Activated CD4-positive, alpha-beta T cell treated with anti-CD3 and anti-CD28 coated beads for 24 hours (primary cell): ENCODE measurements at regions not wholly inside any gene's neighbourhood (a gene's known extent, or its start where the extent isn't known, plus 50 kb on each side); places are given as distances from the start of the nearest gene placed in this dataset.
"Not testable (repeated sequence)": the region's sequence is repeated elsewhere in the genome, so short reads cannot be mapped to it uniquely, and the experiment has no call there.

ENCODE experiments used
- DNase-seq, 2 donors: peaks; one replicate each; pipeline ENCODE4 v3.0.0-alpha.2; 2020; ENCODE audit warnings: low read depth in 2 of 2

GRCh38 chr7:153939654-153940053, 112.5 kb upstream of the DPP6 start:
- no peak for DNase-seq

GRCh38 chr7:153941061-153941460, 111.1 kb upstream of the DPP6 start:
- no peak for DNase-seq

DNA sequence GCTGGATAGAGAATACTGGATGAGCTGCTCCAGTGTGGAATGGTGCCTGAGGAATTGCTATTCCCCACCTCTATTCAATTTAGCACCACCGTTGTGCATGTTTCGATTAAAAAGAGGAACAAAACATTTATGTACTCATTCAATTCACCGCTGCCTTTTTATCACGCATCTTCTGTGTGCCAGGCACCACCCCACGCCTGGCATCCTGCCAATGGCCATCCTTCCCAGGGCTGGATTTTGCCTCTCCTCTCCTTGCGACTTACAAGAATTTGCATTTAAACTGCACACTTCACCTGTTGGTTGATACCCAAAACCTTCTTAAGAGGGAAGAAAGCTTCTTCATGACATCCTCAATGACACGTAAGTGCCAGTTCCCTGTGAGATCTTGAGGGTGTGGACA, 110.2 kb upstream of the DPP6 start:
- DNase-seq: no peak

- DNase-seq: no peak
These were observed 108.7 kb upstream of the DPP6 start for GRCh38 chr7:153943457-153943856.

DNA sequence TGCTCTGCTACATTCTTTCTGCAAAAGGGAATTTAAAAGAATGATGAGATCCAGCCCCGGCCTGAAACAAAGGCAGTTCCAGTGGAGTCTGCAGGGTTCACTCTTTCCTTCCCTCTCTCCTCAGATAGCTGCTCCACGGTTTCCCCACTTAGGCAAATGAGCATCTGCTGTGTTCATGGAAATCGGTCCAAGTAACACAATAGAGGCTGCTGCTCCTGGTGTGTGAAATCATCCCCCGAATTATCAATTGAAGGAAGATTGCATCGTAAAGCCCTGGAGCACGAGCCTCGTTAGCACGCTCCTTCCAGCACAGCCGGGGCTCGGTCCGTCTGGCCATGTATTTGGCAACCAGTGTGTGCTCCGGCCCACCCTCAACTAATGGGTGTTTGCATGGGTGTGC, 108.3 kb upstream of the DPP6 start:
- DNase-seq: no peak

GRCh38 chr7:153948060-153948459, 104.1 kb upstream of the DPP6 start:
- no peak for DNase-seq

- no peak for DNase-seq
These were observed 100.9 kb upstream of the DPP6 start for GRCh38 chr7:153951316-153951715.

DNA sequence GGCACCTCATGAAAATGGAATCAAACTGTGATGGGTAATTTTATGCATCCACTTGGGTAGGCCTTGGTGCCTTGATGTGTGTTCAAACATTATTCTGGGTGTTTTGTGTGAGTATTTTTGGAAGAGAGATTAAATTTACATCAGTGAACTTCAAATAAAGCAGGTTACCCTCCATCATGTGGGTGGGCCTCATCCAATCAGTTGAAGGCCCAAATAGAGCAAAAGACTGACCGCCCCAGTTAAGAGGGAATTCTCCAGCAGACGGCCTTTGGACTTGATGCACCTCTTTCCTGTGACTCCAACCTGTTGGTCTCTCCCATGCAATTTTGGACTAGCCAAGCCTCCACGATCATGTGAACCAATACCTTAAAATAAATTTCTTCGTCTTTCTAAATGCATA, 97.7 kb upstream of the DPP6 start:
- DNase-seq: no peak

DNA sequence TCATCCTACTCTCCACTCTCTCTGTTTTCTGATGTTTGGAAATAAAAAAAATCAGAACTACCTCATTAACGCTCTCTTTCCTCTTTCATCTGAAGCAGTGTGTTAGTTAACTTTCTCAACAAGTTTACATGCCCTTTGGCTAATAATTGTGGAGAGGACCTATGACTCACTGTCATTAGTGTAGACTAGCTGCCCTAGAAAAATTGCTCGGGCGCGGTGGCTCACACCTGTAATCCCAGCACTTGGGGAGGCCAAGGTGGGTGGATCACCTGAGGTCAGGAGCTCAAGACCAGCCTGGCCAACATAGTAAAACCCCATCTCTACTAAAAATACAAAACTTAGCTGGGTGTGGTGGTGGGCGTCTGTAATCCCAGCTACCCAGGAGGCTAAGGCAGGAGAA, 94.5 kb upstream of the DPP6 start:
- DNase-seq: not testable (repeated sequence)

GRCh38 chr7:153958381-153958780, 93.8 kb upstream of the DPP6 start:
- DNase-seq: not testable (repeated sequence)

GRCh38 chr7:153958789-153959188, 93.4 kb upstream of the DPP6 start:
- not testable (repeated sequence) for DNase-seq

DNA sequence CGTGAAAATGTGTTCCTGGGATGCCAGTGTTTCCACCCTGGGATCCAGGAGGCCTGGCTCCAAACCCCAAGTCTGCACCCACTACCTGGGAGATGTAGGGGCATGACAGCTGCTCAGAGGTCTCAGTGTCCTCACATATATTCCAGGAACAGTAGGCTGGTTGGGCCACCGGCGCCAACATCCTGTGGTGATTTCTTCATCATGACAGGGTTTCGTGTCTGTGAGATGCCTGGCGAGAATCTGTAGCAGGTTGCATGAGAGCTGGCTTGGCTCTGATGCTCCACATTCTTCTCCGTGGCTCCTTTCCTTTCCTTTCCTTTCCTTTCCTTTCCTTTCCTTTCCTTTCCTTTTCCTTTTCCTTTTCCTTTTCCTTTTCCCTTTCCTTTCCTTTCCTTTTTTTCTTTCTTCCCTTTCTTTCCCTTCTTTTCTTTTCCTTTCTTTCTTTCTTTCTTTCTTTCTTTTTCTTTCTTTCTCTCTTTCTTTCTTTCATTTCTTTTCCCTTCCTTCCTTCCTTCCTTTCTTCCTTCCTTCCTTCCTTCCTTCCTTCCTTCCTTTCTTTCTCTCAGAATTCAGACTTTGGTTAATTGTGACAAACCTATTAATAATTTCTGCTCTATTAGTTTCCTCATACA, 87.6 kb upstream of the DPP6 start:
- not testable (repeated sequence) for DNase-seq

GRCh38 chr7:153969016-153969415, 83.2 kb upstream of the DPP6 start:
- not testable (repeated sequence) for DNase-seq

GRCh38 chr7:153974603-153975002, 77.6 kb upstream of the DPP6 start:
- DNase-seq: not testable (repeated sequence)

GRCh38 chr7:153976745-153977144, 75.5 kb upstream of the DPP6 start:
- DNase-seq: not testable (repeated sequence)

GRCh38 chr7:153983186-153983585, 69.0 kb upstream of the DPP6 start:
- DNase-seq: not testable (repeated sequence)

GRCh38 chr7:153989066-153989627, 63.1 kb upstream of the DPP6 start:
- DNase-seq: not testable (repeated sequence)

GRCh38 chr7:153989742-153990425, 62.3 kb upstream of the DPP6 start:
- DNase-seq: not testable (repeated sequence)

DNA sequence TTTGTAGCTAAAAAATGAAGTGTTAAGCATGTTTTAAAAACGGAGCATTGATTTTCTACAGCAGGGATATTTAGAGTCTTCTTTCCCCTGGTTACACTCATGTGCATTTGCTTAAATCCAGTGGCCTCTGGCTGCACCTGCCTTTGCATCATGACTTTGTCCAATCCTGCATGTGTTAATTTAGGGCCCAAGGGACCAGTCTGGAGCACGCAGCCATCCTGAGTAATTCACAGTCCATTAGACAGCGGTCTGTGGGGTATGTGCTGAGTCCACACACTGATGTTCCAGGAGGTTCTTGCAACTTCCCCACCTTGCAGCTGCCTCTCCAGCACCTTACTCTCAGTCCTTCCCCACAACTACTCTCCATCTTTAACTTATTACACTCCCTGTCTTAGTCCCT, 60.7 kb upstream of the DPP6 start:
- DNase-seq: not testable (repeated sequence)

DNA sequence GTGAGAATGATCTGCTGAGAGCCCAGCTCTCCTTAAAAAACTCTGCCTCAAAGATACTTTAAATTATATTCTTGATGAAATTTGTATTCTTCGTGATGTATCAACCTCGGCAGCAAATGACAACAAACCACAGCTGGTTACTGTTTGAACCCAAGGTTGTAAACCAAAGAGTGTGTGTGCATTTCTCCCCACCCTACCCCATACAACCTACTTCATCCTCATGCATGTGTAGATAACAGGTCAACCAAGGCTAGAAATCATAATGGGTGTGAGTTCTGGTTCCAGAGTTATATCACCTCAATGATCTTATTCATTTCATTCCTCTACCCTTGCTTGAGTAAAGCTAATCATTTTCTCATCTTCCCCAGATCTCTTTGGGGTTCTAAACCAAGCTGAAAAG, 58.8 kb upstream of the DPP6 start:
- DNase-seq: not testable (repeated sequence)

- not testable (repeated sequence) for DNase-seq
These were observed 53.3 kb upstream of the DPP6 start for GRCh38 chr7:153998896-153999295.
